HEK293 (cell line): ENCODE measurements at regions not wholly inside any gene's neighbourhood (a gene's known extent, or its start where the extent isn't known, plus 50 kb on each side); places are given as distances from the start of the nearest gene placed in this dataset.

ENCODE experiments used
- CTCF ChIP-seq: fragments of 450-650 bp; formaldehyde crosslinking; IDR thresholded peaks from 2 replicates; pipeline ENCODE4 v1.5.1; 2016; ENCODE audit warnings: missing biosample characterization, missing genetic modification characterization
- MYNN ChIP-seq: fragments of 450-650 bp; formaldehyde crosslinking; IDR thresholded peaks from 2 replicates; pipeline ENCODE4 v1.5.1; 2016; ENCODE audit warnings: missing biosample characterization, missing genetic modification characterization, borderline replicate concordance
- SP2 ChIP-seq: fragments of 450-650 bp; formaldehyde crosslinking; IDR thresholded peaks from 2 replicates; pipeline ENCODE4 v1.5.1; 2016; ENCODE audit warnings: missing biosample characterization, missing genetic modification characterization
- ZSCAN16 ChIP-seq: fragments of 450-650 bp; formaldehyde crosslinking; IDR thresholded peaks from 2 replicates; pipeline ENCODE4 v1.5.1; 2016; ENCODE audit warnings: missing biosample characterization, missing genetic modification characterization

- TF ChIP-seq ZSCAN16 (tag by site-specific recombination) (no peak), MYNN (no peak), CTCF (no peak), SP2 (tag by site-specific recombination) (no peak)
Measured at GRCh38 chr2:118224895-118225311, 136.6 kb downstream of the INSIG2 start.
